Ovary (tissue), 7 donors: ENCODE measurements at regions not wholly inside any gene's neighbourhood (a gene's known extent, or its start where the extent isn't known, plus 50 kb on each side); places are given as distances from the start of the nearest gene placed in this dataset.
"Not testable (repeated sequence)": the region's sequence is repeated elsewhere in the genome, so short reads cannot be mapped to it uniquely, and the experiment has no call there.

ENCODE experiments used
- DNase-seq, 5 donors: peaks; one replicate each; pipeline ENCODE4 v3.0.0-alpha.2; 2019 to 2020
- H3K27ac ChIP-seq, 2 donors: fragments of 200-600 bp; one replicate each; pipeline versions ENCODE4 v1.5.1 to v1.8.0; 2019 to 2022
- H3K27me3 ChIP-seq: fragments of 200-600 bp; one replicate; pipeline ENCODE4 v1.8.0; 2022
- H3K36me3 ChIP-seq: fragments of 200-600 bp; sonication (generic); one replicate; pipeline ENCODE4 v1.5.1; 2019
- H3K4me1 ChIP-seq: one replicate; pipeline ENCODE4 v1.8.1; 2013; ENCODE audit warnings: mild to moderate bottlenecking, moderate library complexity; ENCODE audit not compliant: insufficient read depth
- H3K4me3 ChIP-seq: fragments of 200-600 bp; sonication (generic); one replicate; pipeline ENCODE4 v1.5.1; 2017
- H3K9me3 ChIP-seq, 2 donors: fragments of 200-600 bp in 1 of 2; sonication (generic) in 1 of 2; one replicate each; pipeline versions ENCODE4 v1.5.1 to v1.8.1; 2013 to 2019; ENCODE audit warnings: mild to moderate bottlenecking in 1 of 2, moderate library complexity in 1 of 2
- EP300 ChIP-seq: sonication (generic); formaldehyde crosslinking; IDR thresholded peaks from one replicate; pipeline ENCODE4 v1.6.1; 2017; ENCODE audit warnings: antibody characterized with exemption
- POLR2A ChIP-seq: fragments of 450-650 bp; IDR thresholded peaks from one replicate; pipeline ENCODE4 v1.6.1; 2017; ENCODE audit warnings: antibody characterized with exemption, mild to moderate bottlenecking, moderate library complexity
- WGBS, 3 donors: extraction: QIAGEN DNeasy Blood & Tissue Kit in 1 of 3; methylation state at CpG; one replicate each; pipeline versions ENCODE4 v1.1.5 to v1.1.7; 2013 to 2017; 5-methylcytosine and 5-hydroxymethylcytosine counted together
- intact Hi-C, 4 donors: fragments of 100-400 bp; cut with DNase I; formaldehyde crosslinking; loops; one replicate each; pipeline versions ENCODE4 v1.11.0 to v1.15.1; 2022 to 2023
- TF ChIP-seq, protein P1 (sequence below), 3 donors: fragments of 450-650 bp in 2 of 3; fragments of 200-600 bp in 1 of 3; IDR thresholded peaks; one replicate each; pipeline versions ENCODE4 v1.5.1 to v1.8.0; 2016 to 2022; ENCODE audit warnings: antibody characterized with exemption in 3 of 3, mild to moderate bottlenecking in 1 of 3
- donor health status: DM: no; HTN: no; CAD: no; lungs with moderate emphysema.
- donor health status: DM: no; HTN: no; CAD: no.
- donor health status: Bipolar disorder and iron deficiency.
- donor health status: DM: no; HTN: no; CAD: no.
- donor health status: DM: yes; HTN: yes; CAD: no.

DNA sequence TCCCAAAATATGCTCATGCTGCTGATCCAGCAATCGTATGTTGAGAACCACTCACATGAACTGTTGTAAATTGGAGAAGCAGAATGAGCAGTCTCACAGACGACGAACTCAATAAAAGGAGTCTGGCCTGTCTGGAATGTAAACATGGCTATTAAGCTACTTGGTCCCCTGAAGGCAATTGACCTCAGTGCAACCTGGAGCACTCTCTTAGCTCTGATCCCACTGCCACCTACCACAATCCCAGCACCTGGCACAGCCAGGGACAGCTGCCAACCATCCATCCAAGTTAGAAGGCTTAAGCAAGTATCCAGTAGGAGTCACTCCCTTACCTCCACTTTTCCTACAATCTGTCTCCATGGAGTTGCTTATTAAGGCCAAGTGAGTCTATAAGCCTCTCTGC lies 406.9 kb upstream of the CLEC14A start:
- Histone ChIP-seq H3K27me3 (no peaks in the 10 kb centered on the region), H3K27ac (no peak overlapping the region), H3K9me3 (no peaks in the 10 kb centered on the region), H3K36me3 (no peaks in the 10 kb centered on the region), H3K4me1 (no peaks in the 10 kb centered on the region), H3K4me3 (no peak overlapping the region)
- intact Hi-C loops, result no loop called here
- 27 to 34% (median 27%) methylated on average over 3 of the region's 3 CpGs for WGBS, 3 donors
- DNase-seq, result no peak
- TF ChIP-seq EP300, result no peak
- TF ChIP-seq, protein P1, sequence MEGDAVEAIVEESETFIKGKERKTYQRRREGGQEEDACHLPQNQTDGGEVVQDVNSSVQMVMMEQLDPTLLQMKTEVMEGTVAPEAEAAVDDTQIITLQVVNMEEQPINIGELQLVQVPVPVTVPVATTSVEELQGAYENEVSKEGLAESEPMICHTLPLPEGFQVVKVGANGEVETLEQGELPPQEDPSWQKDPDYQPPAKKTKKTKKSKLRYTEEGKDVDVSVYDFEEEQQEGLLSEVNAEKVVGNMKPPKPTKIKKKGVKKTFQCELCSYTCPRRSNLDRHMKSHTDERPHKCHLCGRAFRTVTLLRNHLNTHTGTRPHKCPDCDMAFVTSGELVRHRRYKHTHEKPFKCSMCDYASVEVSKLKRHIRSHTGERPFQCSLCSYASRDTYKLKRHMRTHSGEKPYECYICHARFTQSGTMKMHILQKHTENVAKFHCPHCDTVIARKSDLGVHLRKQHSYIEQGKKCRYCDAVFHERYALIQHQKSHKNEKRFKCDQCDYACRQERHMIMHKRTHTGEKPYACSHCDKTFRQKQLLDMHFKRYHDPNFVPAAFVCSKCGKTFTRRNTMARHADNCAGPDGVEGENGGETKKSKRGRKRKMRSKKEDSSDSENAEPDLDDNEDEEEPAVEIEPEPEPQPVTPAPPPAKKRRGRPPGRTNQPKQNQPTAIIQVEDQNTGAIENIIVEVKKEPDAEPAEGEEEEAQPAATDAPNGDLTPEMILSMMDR (IDR thresholded peaks at IDR 0.05), result no peak
- no peak for TF ChIP-seq POLR2A

DNA sequence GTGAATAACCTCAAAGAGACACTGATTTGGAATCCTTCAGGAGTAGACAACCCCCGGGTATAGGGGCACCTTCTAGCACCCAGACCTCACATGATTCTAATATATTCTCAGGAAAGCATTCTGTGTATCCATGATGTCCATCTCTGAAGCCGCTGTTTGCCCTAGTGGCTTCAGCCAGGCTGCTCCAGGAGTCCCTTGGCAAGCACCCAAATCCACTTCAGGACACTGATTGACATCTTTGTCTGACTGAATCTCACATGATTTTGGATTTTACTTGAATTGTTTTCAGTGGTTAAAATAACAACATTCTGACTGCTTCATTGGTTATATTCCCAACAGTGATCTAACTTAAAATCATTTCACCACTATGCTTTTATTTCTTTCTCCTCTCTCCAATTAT lies 390.5 kb upstream of the CLEC14A start:
- H3K9me3 ChIP-seq, result no peaks in the 10 kb centered on the region
- no peaks in the 10 kb centered on the region for H3K4me1 ChIP-seq
- H3K27me3 ChIP-seq, result no peaks in the 10 kb centered on the region
- DNase-seq, result no peak
- TF ChIP-seq POLR2A (no peak), EP300 (no peak)
- TF ChIP-seq, protein P1 (IDR thresholded peaks at IDR 0.05), result no peak
- 68 to 80% (median 69%) methylated on average over 2 of the region's 2 CpGs for WGBS, 3 donors
- no peak overlapping the region for H3K27ac ChIP-seq
- H3K4me3 ChIP-seq, result no peak overlapping the region
- no peaks in the 10 kb centered on the region for H3K36me3 ChIP-seq
- intact Hi-C loops, result no loop called here

GRCh38 chr14:38634913-38635312 lies 379.0 kb upstream of the CLEC14A start:
- H3K4me3 ChIP-seq, H3K27ac ChIP-seq, DNase-seq, H3K4me1 ChIP-seq, H3K36me3 ChIP-seq, H3K27me3 ChIP-seq, H3K9me3 ChIP-seq, intact Hi-C loops: not testable (repeated sequence)
- 92 to 97% (median 95%) methylated on average over 19 of the region's 19 CpGs for WGBS, 3 donors

DNA sequence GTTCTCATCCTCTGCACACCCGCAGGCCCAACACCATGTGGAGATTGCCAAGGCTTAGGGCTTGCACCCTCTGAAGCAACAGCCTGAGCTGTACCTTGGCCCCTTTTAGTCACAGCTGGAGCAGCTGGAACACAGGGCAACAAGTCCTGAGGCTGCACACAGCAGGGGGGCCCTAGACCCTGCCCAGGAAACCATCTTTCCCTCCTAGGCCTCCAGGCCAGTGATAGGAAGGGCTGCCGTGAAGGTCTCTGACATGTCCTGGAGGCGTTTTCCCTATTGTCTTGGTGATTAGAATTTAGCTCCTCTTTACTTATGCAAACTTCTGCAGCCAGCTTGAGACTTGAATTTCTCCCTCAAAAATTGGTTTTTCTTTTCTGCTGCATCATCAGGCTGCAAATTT lies 373.5 kb upstream of the CLEC14A start:
- H3K4me1 ChIP-seq, result no peaks in the 10 kb centered on the region
- no peak for DNase-seq
- H3K36me3 ChIP-seq, result no peaks in the 10 kb centered on the region
- H3K27me3 ChIP-seq, result no peaks in the 10 kb centered on the region
- TF ChIP-seq POLR2A, result no peak
- no peak for TF ChIP-seq EP300
- TF ChIP-seq, protein P1 (IDR thresholded peaks at IDR 0.05), result no peak
- no peak overlapping the region for H3K4me3 ChIP-seq
- H3K9me3 ChIP-seq, result no peaks in the 10 kb centered on the region
- intact Hi-C loops, result no loop called here
- 82 to 87% (median 85%) methylated on average over 3 of the region's 3 CpGs for WGBS, 3 donors
- H3K27ac ChIP-seq, result no peak overlapping the region

- Histone ChIP-seq H3K27me3 (no peaks in the 10 kb centered on the region), H3K36me3 (no peaks in the 10 kb centered on the region), H3K27ac (no peak overlapping the region), H3K4me3 (no peak overlapping the region), H3K4me1 (no peaks in the 10 kb centered on the region), H3K9me3 (no peaks in the 10 kb centered on the region)
- intact Hi-C loops, result no loop called here
- 78 to 89% (median 84%) methylated on average over 2 of the region's 2 CpGs for WGBS, 3 donors
- TF ChIP-seq, protein P1 (IDR thresholded peaks at IDR 0.05), result no peak
- TF ChIP-seq EP300, result no peak
- TF ChIP-seq POLR2A, result no peak
- no peak for DNase-seq
Observed at GRCh38 chr14:38627163-38627562, 371.3 kb upstream of the CLEC14A start.
